ENCODE measurements at regions not wholly inside any gene's neighbourhood (a gene's known extent, or its start where the extent isn't known, plus 50 kb on each side); places are given as distances from the start of the nearest gene placed in this dataset.

DNA sequence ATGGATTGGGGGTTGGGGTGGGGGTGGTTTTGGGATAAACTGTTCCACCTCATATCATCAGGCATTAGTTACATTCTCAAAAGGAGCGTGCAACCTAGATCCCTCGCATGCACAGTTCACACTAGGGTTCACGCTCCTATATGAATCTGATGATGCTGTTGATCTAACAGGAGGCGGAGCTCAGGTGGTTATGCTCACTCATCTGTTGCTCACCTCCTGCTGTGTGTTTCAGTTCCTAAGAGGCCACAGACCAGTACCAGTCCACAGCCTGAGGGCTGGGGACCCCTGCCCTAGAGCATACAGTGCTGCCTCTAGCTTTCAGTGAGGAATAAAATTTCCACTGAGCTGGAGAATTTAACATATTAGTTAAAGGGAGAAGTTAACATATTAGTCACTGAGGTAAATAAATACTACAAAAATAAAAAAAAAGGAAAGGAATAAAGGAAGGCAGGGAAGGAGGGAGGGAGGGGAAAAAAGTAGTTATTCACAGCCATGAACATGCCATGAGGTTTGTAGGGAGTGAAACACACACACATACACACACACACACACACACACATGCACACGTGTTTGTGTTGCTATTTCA, 612.7 kb upstream of the TBX3 start:
- TF ChIP-seq, protein P1, sequence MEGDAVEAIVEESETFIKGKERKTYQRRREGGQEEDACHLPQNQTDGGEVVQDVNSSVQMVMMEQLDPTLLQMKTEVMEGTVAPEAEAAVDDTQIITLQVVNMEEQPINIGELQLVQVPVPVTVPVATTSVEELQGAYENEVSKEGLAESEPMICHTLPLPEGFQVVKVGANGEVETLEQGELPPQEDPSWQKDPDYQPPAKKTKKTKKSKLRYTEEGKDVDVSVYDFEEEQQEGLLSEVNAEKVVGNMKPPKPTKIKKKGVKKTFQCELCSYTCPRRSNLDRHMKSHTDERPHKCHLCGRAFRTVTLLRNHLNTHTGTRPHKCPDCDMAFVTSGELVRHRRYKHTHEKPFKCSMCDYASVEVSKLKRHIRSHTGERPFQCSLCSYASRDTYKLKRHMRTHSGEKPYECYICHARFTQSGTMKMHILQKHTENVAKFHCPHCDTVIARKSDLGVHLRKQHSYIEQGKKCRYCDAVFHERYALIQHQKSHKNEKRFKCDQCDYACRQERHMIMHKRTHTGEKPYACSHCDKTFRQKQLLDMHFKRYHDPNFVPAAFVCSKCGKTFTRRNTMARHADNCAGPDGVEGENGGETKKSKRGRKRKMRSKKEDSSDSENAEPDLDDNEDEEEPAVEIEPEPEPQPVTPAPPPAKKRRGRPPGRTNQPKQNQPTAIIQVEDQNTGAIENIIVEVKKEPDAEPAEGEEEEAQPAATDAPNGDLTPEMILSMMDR (IDR thresholded peaks at IDR 0.05; ENCODE audit: low read length) = no peak
- TF ChIP-seq EZH2 (IDR thresholded peaks at IDR 0.05; ENCODE audit: borderline replicate concordance, low read length) = no peak

Data from OCI-LY1 (cell line).